ENCODE measurements at regions not wholly inside any gene's neighbourhood (a gene's known extent, or its start where the extent isn't known, plus 50 kb on each side); places are given as distances from the start of the nearest gene placed in this dataset.

DNA sequence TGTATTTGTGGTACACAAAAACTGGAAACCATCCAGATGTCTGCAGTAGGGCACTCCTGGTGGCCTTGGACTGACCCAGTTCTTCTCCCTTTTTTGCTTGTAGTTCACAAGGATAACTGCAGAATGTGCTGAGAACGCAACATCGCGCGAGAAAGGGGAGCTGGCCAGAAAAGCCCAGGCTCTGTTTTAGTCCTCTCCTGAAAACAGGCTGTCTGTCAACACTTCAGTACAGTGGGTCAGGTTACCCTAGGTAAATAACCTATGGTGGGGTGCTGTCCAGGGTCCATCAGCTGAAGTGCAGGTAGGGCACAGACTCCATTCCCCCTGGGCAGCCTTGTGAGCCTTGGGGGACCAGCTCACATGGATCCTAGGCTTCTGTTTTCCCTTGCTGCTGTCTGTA, 495.8 kb downstream of the MDFIC start:
- no peak for TF ChIP-seq POLR2A (IDR thresholded peaks at IDR 0.05)
- TF ChIP-seq, protein P1, sequence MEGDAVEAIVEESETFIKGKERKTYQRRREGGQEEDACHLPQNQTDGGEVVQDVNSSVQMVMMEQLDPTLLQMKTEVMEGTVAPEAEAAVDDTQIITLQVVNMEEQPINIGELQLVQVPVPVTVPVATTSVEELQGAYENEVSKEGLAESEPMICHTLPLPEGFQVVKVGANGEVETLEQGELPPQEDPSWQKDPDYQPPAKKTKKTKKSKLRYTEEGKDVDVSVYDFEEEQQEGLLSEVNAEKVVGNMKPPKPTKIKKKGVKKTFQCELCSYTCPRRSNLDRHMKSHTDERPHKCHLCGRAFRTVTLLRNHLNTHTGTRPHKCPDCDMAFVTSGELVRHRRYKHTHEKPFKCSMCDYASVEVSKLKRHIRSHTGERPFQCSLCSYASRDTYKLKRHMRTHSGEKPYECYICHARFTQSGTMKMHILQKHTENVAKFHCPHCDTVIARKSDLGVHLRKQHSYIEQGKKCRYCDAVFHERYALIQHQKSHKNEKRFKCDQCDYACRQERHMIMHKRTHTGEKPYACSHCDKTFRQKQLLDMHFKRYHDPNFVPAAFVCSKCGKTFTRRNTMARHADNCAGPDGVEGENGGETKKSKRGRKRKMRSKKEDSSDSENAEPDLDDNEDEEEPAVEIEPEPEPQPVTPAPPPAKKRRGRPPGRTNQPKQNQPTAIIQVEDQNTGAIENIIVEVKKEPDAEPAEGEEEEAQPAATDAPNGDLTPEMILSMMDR (IDR thresholded peaks at IDR 0.05), result no peak
